ENCODE measurements at regions not wholly inside any gene's neighbourhood (a gene's known extent, or its start where the extent isn't known, plus 50 kb on each side); places are given as distances from the start of the nearest gene placed in this dataset.

GRCh38 chr5:114206640-114207039 is 155.2 kb upstream of the KCNN2 start:
- TF ChIP-seq, protein P1, sequence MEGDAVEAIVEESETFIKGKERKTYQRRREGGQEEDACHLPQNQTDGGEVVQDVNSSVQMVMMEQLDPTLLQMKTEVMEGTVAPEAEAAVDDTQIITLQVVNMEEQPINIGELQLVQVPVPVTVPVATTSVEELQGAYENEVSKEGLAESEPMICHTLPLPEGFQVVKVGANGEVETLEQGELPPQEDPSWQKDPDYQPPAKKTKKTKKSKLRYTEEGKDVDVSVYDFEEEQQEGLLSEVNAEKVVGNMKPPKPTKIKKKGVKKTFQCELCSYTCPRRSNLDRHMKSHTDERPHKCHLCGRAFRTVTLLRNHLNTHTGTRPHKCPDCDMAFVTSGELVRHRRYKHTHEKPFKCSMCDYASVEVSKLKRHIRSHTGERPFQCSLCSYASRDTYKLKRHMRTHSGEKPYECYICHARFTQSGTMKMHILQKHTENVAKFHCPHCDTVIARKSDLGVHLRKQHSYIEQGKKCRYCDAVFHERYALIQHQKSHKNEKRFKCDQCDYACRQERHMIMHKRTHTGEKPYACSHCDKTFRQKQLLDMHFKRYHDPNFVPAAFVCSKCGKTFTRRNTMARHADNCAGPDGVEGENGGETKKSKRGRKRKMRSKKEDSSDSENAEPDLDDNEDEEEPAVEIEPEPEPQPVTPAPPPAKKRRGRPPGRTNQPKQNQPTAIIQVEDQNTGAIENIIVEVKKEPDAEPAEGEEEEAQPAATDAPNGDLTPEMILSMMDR (IDR thresholded peaks at IDR 0.05) = no peak
- TF ChIP-seq POLR2A (IDR thresholded peaks at IDR 0.05) = no peak
